ENCODE measurements at regions not wholly inside any gene's neighbourhood (a gene's known extent, or its start where the extent isn't known, plus 50 kb on each side); places are given as distances from the start of the nearest gene placed in this dataset.

DNA sequence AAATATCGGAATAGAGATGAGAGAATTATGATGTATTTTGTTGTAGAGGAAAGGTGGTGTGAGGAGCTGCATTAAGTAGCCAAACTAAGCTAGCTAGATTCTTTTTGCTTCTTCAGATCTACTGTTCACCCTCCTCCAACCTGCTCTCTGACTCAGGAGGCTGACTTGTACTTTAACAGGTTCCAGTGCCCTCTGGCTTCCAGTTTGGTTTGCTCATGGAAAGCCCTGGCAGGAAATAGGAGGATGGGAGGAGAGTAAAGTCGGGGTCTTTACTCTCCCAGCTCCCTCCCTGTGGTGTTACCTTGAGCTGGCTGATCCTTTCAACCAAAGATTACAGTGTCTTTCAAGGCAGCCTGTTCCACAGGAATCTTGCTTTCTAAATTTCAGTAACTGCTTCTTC lies 277.0 kb upstream of the EDA2R start:
- no peak for TF ChIP-seq POLR2A (IDR thresholded peaks at IDR 0.05)
- TF ChIP-seq, protein P1, sequence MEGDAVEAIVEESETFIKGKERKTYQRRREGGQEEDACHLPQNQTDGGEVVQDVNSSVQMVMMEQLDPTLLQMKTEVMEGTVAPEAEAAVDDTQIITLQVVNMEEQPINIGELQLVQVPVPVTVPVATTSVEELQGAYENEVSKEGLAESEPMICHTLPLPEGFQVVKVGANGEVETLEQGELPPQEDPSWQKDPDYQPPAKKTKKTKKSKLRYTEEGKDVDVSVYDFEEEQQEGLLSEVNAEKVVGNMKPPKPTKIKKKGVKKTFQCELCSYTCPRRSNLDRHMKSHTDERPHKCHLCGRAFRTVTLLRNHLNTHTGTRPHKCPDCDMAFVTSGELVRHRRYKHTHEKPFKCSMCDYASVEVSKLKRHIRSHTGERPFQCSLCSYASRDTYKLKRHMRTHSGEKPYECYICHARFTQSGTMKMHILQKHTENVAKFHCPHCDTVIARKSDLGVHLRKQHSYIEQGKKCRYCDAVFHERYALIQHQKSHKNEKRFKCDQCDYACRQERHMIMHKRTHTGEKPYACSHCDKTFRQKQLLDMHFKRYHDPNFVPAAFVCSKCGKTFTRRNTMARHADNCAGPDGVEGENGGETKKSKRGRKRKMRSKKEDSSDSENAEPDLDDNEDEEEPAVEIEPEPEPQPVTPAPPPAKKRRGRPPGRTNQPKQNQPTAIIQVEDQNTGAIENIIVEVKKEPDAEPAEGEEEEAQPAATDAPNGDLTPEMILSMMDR (IDR thresholded peaks at IDR 0.05), result no peak
